SK-N-SH (cell line): ENCODE measurements at regions not wholly inside any gene's neighbourhood (a gene's known extent, or its start where the extent isn't known, plus 50 kb on each side); places are given as distances from the start of the nearest gene placed in this dataset.

Source experiments
- CTCF ChIP-seq: fragments of 200-600 bp; sonication (generic); IDR thresholded peaks from 2 replicates; pipeline ENCODE4 v1.6.1; 2017; ENCODE audit warnings: antibody characterized with exemption, mild to moderate bottlenecking, moderate library complexity
- EP300 ChIP-seq, 2 experiments: IDR thresholded peaks; 2 replicates each; pipeline versions ENCODE4 v1.4.0 to v1.6.1; 2012; ENCODE audit warnings: borderline replicate concordance in 1 of 2, low read depth in 1 of 2, low read length in 1 of 2
- EZH2phosphoT487 ChIP-seq: fragments of 200-600 bp; sonication (generic); IDR thresholded peaks from 2 replicates; pipeline ENCODE4 v1.6.1; 2017; ENCODE audit warnings: low read depth, mixed run types, mild to moderate bottlenecking, antibody characterized with exemption, moderate library complexity, borderline replicate concordance
- FOSL2 ChIP-seq: IDR thresholded peaks from 2 replicates; pipeline ENCODE4 v1.4.0; 2012; ENCODE audit warnings: low read depth, mild to moderate bottlenecking, moderate library complexity, borderline replicate concordance
- GABPA ChIP-seq: IDR thresholded peaks from 2 replicates; pipeline ENCODE4 v1.4.0; 2012; ENCODE audit warnings: low read depth, mild to moderate bottlenecking
- IRF3 ChIP-seq: fragments of 150-350 bp; IDR thresholded peaks from 2 replicates; pipeline ENCODE4 v1.6.1; 2016; ENCODE audit warnings: mild to moderate bottlenecking, low read depth, low read length
- JUND ChIP-seq: IDR thresholded peaks from 2 replicates; pipeline ENCODE4 v1.4.0; 2012
- MAX ChIP-seq: IDR thresholded peaks from 2 replicates; pipeline ENCODE4 v1.4.0; 2012; ENCODE audit warnings: low read depth
- MEF2A ChIP-seq: IDR thresholded peaks from 2 replicates; pipeline ENCODE4 v1.4.0; 2012; ENCODE audit warnings: low read depth, borderline replicate concordance
- POLR2AphosphoS5 ChIP-seq: IDR thresholded peaks from 2 replicates; pipeline ENCODE4 v1.6.1; 2012; ENCODE audit warnings: low read depth, low read length
- REST ChIP-seq: IDR thresholded peaks from 2 replicates; pipeline ENCODE4 v1.6.1; 2012; ENCODE audit warnings: mild to moderate bottlenecking, low read depth, low read length, moderate library complexity
- RFX5 ChIP-seq: IDR thresholded peaks from 2 replicates; pipeline ENCODE4 v1.6.1; 2012; ENCODE audit warnings: mild to moderate bottlenecking, improper control_type of control experiment, low read length
- TAF1 ChIP-seq: IDR thresholded peaks from 2 replicates; pipeline ENCODE4 v1.6.1; 2012; ENCODE audit warnings: low read depth, mild to moderate bottlenecking, low read length, moderate library complexity, borderline replicate concordance

GRCh38 chrX:129310000-129310399 lies 213.3 kb downstream of the SMARCA1 start:
- TF ChIP-seq MEF2A (no peak), FOSL2 (no peak), RFX5 (no peak), POLR2AphosphoS5 (no peak), GABPA (no peak), JUND (no peak), MAX (no peak), REST (no peak), TAF1 (no peak), EZH2phosphoT487 (no peak), CTCF (no peak), EP300 (IDR thresholded peaks at IDR 0.05; ENCODE audit: borderline replicate concordance in 1 of 2, low read depth in 1 of 2, low read length in 1 of 2) (no peak), IRF3 (no peak)
